Kidney capillary endothelial cell (primary cell): ENCODE measurements at regions not wholly inside any gene's neighbourhood (a gene's known extent, or its start where the extent isn't known, plus 50 kb on each side); places are given as distances from the start of the nearest gene placed in this dataset.
"Not testable (repeated sequence)": the region's sequence is repeated elsewhere in the genome, so short reads cannot be mapped to it uniquely, and the experiment has no call there.

Experiments
- DNase-seq: peaks from one replicate; pipeline ENCODE4 v3.0.0-alpha.2; 2018; ENCODE audit warnings: low spot score

DNA sequence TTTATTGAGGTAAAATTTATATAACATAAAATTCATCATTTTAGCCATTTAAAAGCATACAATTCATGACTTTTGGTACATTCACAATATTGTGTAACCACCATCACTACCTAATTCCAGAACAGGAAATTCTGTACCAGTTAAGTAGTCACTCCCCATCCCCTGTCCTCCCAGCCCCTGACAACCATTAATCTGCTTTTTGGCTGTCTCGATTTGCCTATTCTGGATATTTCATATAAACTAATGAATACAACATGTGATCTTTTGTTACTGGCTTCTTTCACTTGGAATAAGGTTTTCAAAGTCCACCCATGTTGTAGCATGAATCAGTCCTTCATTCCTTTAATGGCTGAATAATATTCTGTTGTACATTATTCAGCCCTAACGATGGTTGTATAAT, 115.6 kb upstream of the KLF14 start:
- DNase-seq: no peak

DNA sequence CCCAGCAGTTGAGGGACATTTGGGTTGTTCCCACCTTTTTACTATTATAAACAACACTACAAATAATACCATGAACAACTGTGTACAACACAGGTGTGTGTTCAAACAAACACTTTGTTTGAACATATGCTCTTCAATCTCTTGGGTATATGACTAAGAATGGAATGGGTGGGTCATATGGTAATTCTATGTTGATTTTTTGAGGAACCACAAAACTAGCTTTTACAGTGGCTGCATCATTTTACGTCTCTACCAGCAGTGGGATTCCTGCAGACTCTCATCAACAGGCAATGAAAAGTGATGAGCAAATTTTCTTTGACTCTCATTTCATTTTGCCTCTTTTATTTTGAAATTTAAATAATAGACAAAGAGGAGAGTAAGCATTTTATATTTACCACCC, 116.9 kb upstream of the KLF14 start:
- no peak for DNase-seq

DNA sequence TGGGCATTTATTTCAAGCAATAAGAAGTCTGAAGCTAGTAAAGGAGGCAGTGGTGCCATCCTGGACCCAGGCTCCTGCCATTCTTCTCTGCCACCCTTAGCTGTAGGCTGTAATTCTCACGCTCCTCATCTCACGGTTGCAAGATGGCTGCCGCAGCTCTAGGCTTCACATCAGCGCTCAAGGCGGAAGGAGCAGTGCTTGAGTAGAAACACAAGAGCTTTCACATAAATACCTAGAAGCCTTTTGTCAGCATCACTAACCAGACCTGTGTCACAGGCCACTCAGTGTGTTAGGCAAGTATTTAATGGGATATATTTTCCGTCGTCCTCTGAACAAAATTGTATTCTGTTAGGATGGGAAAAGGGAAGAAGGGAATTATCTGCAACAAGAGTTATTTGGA, 118.9 kb upstream of the KLF14 start:
- DNase-seq: no peak

DNA sequence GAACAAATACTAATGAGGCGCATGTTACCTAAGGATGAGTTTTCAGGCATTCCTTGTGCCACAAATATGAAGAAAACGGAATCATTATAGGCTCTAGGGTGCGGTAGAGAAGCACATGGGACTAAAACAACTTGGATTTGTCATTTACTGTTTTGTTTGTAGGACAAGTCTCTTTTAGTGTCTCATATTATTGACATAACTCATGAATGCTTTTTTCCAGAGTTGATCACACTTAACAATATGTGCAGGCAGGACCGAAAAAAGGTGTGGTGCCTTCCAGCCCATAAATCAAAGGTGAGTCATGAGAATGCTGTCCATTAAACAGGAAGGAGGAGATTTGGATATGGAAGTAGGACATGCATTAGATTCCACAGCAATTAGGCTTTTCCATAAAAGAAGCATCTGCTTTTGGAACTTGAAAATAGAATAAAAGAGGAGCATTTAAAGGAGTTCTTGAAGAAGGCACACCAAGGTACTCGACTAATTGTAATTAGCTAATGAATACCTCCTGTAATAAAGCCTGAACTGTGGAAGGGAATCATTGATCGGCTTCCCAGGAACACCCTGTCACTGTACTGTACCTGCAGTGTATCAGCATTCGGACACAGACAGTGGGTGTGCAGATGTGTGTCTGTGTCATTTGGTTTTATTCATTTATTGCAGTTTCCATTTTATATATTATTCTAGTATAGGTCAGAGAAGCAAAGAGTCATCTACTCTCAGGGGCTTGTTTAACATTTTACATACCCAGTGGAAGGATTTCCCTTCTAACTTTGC, 119.7 kb upstream of the KLF14 start:
- peak; percentile 54 for DNase-seq

DNA sequence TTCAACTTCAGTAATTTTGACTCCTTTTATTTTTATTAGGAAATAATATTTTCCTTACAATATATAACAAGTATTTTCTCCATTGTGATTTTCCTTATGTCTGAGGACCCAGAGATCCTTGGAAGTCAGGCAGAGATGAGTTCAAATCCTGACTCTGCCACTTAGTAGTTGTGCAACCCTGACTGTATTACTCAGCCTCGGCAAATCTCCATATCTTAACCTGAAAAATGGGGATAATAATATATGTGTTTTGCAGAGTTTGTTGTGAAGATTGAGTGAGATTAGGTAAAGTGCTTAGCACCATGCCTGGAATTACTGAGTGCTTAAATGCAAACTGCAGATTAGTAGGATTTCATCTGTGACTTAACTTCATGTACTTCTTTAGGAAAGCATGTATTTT, 120.5 kb upstream of the KLF14 start:
- no peak for DNase-seq

DNA sequence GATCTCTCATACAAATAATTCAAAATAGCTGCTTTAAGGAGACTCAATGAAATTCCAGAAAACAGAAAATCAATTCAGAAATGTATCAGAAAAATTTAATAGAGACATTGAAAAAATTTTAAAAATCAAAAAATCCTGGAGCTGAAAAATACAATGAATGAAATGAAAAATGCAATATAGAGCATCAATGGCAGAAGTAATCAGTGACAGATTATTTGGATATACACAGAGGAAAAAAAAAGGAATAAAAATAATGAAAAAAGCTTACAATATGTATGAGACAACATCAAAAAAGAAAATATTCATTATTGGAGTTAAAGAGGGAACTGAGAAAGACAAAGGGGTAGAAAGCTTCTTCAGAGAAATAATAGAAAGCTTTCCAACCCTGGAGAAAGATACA, 122.9 kb upstream of the KLF14 start:
- DNase-seq: no peak

DNA sequence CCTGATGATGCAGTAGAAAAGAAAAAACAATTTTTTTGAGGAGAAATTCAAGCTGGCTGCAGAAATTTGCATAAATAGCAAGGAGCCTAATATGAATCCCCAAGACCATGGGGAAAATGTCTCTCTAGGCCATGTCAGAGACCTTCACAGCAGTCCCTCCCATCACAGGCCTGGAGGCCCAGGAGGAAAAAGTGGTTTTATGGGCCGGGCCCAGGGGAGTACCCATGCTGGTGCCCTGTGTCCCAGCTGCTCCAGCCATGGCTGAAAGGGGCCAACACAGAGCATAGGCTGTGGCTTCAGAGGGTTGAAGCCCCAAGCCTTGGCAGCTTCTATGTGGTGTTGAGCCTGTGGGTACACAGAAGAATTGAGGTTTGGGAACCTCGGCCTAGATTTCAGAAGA, 126.8 kb upstream of the KLF14 start:
- DNase-seq: not testable (repeated sequence)

DNA sequence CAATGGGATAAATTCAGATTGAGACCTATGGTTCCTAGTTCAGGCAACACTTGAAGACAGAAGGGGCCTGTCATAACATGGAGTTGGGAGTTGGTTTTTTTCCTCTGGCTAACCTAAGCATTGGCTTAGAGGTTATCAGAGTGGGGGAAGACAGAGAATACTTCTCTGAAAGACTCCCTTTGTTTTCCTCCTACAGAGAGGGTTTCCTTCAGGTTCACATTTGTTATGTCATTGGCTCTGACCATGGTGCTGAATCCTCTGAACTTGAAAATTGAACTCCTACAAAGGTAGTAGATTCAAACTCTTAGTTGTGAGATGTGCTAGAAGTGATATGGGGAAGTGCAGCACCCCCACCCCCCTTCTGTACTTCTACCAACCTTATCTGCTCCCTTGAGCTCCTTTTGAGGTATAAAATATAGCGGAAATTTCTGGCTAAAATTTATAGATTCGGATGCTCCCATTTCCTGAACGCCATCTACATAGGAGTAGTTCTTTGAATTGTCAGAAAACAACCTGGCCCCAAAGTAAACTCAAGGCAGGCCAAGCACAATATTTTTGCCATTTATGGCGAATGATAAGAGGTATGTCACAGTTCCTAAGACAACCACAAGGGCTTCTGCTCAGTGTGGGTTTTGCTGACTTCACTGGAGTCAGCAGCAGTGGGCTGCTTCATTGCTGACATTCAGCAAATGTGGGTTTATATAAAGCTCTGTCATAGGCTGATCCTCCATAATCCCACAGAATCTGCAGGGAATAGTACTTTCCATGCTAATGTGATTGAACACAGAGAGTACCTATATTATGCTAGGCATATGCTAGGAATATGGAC, 131.6 kb upstream of the KLF14 start:
- DNase-seq: no peak

DNA sequence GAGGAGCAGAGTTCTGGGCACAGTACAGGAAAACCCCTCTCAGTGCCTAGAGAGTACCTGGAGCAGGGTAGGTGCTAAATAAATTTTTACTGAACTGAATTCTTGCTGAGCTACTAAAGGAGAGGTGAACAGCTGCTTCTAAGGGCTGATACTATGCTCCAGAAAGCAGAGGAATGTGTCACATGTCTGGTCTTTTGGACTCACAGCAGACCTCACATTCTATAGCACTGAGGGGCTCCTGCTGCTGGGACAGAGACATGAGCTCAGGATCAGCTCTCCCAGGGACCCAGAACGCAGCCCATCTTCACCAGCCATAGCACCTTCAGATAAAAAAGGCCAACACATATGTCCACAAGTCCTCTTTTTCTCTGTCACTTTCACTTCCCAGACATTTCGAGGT, 133.0 kb upstream of the KLF14 start:
- DNase-seq: no peak

DNA sequence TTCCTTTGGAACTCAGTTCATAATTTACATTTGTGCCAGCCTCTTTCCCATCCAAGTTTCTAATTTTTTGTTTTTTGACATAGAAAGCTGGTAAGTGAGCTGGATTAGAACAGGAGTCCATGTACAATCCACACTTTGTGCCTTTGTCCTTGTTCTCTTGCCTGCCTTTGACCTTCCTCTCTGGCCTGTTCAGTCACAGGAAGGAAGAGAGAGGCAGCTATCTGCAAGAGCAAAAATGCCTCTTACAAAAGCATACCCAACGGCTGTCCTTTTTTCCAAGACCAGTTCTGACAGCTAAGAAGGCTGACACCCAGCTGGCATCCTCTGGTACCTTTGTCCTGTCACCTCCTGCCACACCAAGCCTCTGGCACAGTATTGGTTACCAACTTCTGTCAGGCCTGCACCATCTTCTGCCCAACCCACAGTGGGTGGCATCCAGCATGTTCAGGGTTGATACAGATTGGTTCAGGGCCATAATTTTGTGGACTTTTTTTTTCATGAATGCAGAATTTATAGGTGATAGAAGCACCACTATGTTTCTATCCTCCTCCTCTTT, 133.7 kb upstream of the KLF14 start:
- DNase-seq: no peak

DNA sequence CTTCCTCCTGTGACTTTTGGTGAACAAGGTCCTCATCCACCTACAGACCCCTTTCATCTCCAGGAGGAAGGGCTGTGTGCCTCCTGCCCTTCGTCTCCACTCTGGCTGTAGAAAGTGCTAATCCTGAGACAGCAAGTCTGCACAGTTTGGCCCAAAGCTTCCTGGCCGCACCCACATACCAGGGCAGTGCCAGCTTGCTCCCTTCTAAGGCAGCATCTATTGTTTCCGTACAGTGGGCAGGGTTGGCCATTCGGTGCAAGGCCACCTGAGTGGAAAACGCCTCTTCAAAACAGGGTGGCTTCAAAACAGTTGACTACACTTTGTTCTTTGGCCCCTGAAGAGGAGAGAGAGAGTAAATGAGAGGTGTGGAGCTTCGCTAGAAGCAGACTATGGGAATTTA, 134.1 kb upstream of the KLF14 start:
- DNase-seq: no peak

DNA sequence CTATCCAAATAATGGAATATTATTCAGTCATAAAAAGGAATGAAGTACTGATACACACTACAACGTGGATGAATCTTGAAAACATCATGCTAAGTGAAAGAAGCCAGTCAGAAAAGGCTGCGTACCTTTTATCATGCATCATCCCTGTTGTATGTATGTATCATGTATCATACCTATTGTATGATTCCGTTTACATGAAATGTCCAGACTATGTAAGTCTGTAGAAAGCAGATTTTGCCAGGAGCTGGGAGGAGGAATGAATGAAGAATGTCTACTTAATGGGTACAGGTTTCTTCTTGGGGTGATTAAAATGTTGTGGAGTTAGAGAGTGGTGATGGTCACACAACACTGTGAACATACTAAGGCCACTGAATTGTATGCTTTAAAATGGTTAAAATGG, 135.9 kb upstream of the KLF14 start:
- no peak for DNase-seq

DNA sequence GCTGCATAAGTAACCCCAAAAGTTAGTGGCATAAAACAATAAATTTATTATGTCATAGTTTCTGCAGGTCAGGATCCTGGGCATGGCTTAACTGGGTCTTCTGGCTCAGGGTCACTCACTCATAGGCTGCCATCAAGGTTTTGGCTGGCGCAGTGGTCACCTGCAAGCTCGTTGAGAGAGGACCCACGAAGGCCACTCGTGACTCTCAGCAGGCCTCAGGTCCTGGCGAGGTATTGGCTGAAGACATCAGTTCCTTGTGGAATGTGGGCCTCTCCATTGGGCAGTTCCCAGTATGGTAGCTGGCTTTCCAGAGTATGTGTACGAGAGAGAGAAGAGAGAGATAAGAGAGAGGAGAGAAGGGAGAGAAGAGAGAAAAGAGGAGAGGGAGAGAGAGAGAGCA, 138.3 kb upstream of the KLF14 start:
- no peak for DNase-seq

DNA sequence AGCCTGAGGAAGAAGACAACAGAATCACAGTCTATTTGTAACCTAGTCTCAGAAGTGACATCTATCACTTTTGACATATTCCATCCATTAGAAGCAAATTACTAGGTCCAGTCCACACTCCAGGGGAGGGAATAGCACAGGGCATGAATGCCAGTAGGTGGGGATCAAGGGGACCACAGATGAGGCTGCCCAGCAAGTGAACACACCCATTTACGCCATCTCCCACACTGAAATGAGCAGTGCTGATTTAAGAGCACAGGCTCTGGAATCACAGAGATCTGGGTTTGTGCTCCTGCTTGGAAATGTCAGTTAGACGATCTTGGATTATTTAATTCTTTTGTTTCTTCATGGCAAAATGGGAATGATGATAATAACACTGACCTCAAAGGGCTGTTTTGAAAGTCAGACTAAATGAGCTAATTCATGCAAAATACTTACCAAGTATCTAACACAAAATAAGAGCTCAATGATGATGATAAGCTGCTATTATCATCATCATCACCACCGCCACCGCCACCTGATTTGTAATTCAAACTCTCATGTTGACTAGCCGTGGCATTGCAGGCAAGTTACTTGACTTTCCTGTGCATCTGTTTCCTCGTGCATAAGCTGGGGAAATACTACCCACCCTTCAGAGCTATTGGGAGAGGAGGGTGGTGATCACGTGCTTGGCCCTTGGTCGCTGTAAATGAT, 138.9 kb upstream of the KLF14 start:
- no peak for DNase-seq

DNA sequence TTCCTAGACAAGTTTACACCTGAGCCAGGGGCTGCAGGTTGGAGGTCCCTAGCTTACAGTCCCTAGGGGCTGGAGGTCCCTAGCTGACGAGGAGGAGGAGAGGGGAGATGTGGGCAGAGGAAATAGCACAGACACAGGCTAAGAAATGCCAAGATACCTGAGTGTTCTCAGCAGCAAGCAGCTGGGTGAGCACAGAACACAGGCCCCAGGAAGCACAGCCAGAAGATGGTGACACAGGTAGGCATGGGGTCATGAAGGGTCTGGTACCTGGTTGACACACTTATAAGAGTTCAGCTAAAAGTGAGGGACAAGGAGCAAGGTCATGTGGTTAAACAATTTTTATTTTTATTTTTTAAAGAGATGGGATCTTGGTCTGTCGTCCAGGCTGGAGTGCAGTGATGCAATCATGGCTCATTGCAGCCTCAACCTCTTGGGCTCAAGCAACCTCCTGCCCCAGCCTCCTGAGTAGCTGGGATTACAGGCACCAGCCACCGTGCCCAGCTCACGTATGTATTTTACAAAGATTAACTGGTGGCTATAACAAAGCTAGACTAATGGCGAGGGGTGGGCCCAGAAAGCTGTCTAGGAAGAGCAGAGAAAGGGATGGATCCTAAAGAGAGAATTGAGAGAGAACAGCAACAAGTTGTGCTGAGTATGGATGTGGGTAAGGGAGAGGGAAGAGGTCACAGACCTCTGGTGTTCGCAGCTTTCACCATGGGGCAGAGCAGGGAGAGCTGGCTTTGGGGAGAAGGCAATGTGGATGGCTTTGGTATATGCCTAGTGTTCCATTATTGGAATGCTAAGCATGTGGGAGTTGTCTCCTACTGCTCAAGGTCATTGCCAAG, 140.3 kb upstream of the KLF14 start:
- DNase-seq: no peak

DNA sequence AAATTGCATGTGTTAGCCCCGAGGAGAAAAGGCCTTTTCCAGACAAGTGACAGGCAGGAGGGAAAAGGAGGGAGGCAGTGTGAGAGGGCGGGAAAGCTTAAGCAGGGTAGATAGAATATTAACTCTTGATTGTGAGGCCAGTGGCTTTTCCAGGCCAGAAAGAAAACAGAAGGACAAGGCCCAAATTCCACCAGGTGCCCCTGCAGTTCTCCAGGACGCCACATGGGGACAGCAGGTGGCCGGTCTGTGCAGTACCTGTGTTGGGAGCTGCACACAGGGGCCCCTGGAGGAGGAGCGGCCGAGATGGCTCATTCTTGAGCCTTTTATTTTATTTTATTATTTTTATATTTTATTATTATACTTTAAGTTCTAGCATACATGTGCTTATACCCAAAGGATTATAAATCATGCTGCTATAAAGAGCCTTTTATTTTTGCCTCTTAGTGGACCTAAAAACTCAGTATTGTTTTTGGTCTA, 141.3 kb upstream of the KLF14 start:
- no peak for DNase-seq

DNA sequence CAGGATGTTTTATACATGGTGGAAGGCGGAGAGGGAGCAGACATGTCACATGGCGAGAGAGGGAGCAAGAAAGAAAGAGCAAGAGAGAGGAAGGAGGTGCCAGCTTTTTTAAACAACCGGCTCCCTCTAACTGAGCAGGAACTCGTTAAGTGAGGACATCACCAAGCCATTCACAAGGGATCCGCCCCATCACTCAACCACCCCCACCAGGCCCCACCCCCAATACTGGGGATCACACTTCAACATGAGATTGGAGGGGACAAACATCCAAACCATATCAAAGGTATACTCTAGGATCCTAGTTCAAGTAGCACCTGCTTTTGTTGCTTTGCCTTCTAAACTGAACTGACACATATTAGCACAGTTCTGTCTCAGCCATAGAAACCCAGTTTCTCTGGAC, 141.9 kb upstream of the KLF14 start:
- DNase-seq: no peak

DNA sequence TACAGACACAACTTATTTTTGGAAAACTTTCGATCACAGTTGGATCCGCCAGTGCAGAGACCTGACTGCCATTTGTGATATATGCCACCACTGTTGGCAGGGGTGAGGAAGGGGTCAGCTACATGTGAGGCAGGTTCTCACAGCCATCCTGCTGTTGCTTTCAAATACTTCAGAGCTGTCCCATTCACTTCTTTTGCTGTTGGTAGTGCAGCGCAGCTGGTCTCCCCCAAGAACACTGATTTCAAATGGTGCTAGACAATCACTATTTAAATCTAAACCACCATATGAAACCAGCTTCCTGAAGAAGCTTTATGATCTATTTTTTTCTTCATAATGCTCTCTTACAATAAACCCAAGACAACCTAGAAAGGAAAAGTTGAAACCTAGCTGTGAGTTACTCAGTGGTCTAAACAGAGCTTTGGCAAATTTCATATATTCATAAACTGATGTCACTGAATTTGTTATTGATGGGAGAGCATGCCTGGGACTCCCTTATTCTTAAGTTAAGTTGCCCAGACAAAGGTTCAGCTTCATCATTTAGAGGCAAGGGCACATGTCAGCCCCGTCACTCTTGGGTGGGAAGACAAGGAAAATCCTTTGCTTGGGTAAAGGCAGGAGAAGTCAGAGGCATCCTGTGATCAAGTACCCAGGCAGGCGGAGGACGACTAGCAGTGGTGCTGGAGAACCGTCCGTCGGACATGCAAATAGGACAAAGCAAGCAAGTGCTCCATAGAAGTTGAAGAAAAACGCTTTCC, 143.4 kb upstream of the KLF14 start:
- no peak for DNase-seq

DNA sequence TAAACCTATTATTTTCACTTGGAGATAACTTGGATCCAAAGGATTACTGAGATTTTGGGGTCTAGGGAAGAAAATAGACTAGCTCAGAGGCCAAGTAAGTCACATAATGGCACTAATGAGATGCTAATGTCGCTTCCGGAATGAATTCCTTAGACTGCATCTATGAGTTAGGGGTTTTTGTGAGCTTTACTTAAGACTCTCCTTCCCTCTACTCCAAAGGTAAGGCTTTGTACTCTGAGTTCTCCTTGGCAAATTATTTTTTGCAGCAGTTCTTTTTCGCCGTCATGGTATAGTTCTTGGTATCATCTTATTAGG, 143.9 kb upstream of the KLF14 start:
- DNase-seq: no peak

DNA sequence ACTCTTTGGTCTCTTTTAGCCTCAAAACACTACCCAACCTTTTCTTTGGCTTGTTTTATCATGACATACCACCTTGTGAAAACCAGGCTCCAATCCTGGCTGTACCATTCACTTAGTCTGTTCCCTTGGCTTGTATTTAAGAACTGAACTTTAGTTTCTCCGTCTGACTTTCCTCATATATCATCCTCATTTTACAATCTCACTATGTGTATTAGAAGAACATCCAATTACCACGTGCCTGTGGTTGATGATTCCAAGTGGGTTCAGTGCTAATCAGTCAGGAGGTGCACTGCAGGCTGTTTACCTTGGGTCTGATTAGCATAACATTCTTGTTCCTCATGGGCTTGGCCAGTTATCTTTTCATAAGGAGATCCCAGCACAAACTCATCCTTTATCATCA, 144.8 kb upstream of the KLF14 start:
- DNase-seq: no peak

DNA sequence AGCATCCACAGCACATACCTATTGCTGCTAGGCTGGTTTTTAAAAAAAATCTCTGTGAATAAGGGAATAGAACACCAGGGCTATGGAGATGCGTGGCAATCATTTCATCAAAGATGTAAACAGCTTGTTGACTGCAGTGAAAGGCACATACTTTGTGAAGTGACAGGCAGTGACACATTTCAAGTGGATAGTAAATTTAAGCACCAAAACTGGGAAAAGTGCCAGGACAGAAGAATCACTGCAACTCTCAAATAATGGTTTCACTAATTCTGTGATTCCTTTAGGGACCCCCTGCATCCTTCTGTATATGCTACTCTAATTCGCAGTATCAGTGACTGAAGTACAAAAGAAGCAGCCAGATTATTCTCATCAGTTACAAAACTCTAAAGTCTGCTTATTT, 145.2 kb upstream of the KLF14 start:
- DNase-seq: no peak
